Small intestine (tissue), 7 donors: ENCODE measurements at regions not wholly inside any gene's neighbourhood (a gene's known extent, or its start where the extent isn't known, plus 50 kb on each side); places are given as distances from the start of the nearest gene placed in this dataset.

Source experiments
- DNase-seq, 2 donors: peaks; one replicate each; pipeline versions ENCODE4 v3.0.0 to v3.0.0-alpha.2; 2013
- FAIRE-seq: peaks from 2 replicates; lab custom pipeline; 2012; peaks lifted over from hg19 to GRCh38; lab: Jason Lieb, UNC
- H3K27ac ChIP-seq, 3 donors: one replicate each; pipeline ENCODE4 v1.5.1; 2013; ENCODE audit warnings: low read length in 2 of 3, mild to moderate bottlenecking in 2 of 3, control low read depth in 1 of 3, inconsistent platforms in 1 of 3, low read depth in 1 of 3, moderate library complexity in 1 of 3
- H3K27me3 ChIP-seq, 3 donors: one replicate each; pipeline ENCODE4 v1.6.1; 2013; ENCODE audit warnings: low read length in 3 of 3, inconsistent platforms in 1 of 3; ENCODE audit not compliant: control insufficient read depth in 3 of 3, insufficient read depth in 3 of 3
- H3K36me3 ChIP-seq, 3 donors: one replicate each; pipeline ENCODE4 v1.6.1; 2013; ENCODE audit warnings: low read length in 3 of 3, inconsistent platforms in 1 of 3, low read depth in 1 of 3, mild to moderate bottlenecking in 1 of 3, moderate library complexity in 1 of 3; ENCODE audit not compliant: control insufficient read depth in 3 of 3, insufficient read depth in 2 of 3
- H3K4me1 ChIP-seq, 3 donors: one replicate each; pipeline ENCODE4 v1.6.1; 2013; ENCODE audit warnings: low read length in 2 of 3, inconsistent platforms in 1 of 3, low read depth in 1 of 3, mild to moderate bottlenecking in 1 of 3, moderate library complexity in 1 of 3; ENCODE audit not compliant: control insufficient read depth in 3 of 3, insufficient read depth in 2 of 3
- H3K4me3 ChIP-seq, 3 donors: one replicate each; pipeline ENCODE4 v1.5.1; 2013; ENCODE audit warnings: low read length in 3 of 3, control low read depth in 1 of 3, inconsistent platforms in 1 of 3, low read depth in 1 of 3, mild to moderate bottlenecking in 1 of 3, moderate library complexity in 1 of 3
- H3K9me3 ChIP-seq, 2 donors: one replicate each; pipeline ENCODE4 v1.6.1; 2013; ENCODE audit warnings: low read depth in 1 of 2, low read length in 1 of 2; ENCODE audit not compliant: control insufficient read depth in 2 of 2, insufficient read depth in 1 of 2
- WGBS, 3 donors: extraction: QIAGEN DNeasy Blood & Tissue Kit; methylation state at CpG; one replicate each; pipeline ENCODE4 v1.1.7; 2013; 5-methylcytosine and 5-hydroxymethylcytosine counted together
- donor health status: healthy with polysubstance abuse.
- donor health status: control.
- donor health status: control.
- donor health status: Bipolar disorder and iron deficiency.
- donor health status: healthy.

GRCh38 chr1:228814176-228814575, 78.9 kb downstream of the RHOU start:
- 18 to 46% (median 36%) methylated on average over 4 of the region's 4 CpGs for WGBS, 3 donors
- peaks cover 0 to 43% (median 10%) of the 10 kb centered on the region in 3 donors for H3K4me1 ChIP-seq
- no peaks in the 10 kb centered on the region for H3K36me3 ChIP-seq
- no peak overlapping the region for H3K4me3 ChIP-seq
- no peaks in the 10 kb centered on the region for H3K27me3 ChIP-seq
- no peak for DNase-seq
- H3K9me3 ChIP-seq = no peaks in the 10 kb centered on the region
- H3K27ac ChIP-seq = no peak overlapping the region
- no peak for FAIRE-seq

- Histone ChIP-seq H3K27me3 (no peaks in the 10 kb centered on the region), H3K36me3 (no peaks in the 10 kb centered on the region), H3K27ac (no peak overlapping the region), H3K4me1 (peaks cover 0 to 21% (median 5%) of the 10 kb centered on the region in 3 donors), H3K4me3 (no peak overlapping the region), H3K9me3 (no peaks in the 10 kb centered on the region)
- no peak for FAIRE-seq
- WGBS, 3 donors = 84 to 98% (median 85%) methylated on average over 3 to 7 of the region's 7 CpGs
- no peak for DNase-seq
Measured at GRCh38 chr1:228818296-228818695, 83.0 kb downstream of the RHOU start.

GRCh38 chr1:228818928-228819630, 83.8 kb downstream of the RHOU start:
- FAIRE-seq = no peak
- no peaks in the 10 kb centered on the region for H3K27me3 ChIP-seq
- no peak for DNase-seq
- peaks cover 0 to 16% (median 5%) of the 10 kb centered on the region in 3 donors for H3K4me1 ChIP-seq
- H3K27ac ChIP-seq = no peak overlapping the region
- H3K36me3 ChIP-seq = no peaks in the 10 kb centered on the region
- H3K4me3 ChIP-seq = no peak overlapping the region
- no peaks in the 10 kb centered on the region for H3K9me3 ChIP-seq
- 81 to 93% (median 91%) methylated on average over 6 of the region's 6 CpGs for WGBS, 3 donors

DNA sequence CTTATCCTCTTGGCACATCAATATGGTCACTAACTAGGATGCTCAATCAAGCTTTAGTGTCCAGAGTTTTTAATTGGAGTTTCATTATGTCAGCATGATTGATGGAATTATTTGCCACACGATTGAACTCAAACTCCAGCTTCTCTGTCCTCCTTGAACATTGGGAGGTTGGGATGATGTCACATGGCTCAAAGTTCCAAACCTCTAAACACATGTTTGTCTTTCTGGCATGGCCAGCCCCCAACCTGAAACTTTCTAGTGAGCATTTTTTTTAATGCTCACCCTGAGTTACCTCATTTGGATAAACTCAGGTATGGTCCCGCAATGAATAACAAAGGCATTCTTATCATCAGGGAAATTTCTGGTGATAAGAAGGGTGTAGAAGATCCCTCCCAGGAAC, 86.0 kb downstream of the RHOU start:
- no peak for FAIRE-seq
- DNase-seq = no peak

DNA sequence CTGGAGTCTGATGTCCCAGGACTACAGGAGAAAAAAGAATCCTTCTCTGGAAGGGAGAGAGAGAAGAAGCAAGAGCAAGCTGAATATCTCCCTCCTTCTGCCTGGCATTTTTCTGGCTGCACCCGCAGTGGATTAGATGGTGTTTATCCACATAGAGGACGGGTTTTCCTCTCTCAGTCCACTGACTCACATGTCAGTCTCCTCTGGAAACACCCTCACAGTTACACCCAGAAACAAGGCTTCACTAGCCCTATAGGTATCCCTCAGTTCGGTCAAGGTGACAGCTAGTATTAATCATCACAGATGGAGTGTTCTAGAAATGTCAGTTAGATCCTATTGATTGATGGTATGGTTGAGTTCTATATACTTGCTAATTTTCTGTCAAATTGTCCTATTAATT, 87.9 kb downstream of the RHOU start:
- Histone ChIP-seq H3K4me3 (no peak overlapping the region), H3K36me3 (no peaks in the 10 kb centered on the region), H3K4me1 (peaks cover 0 to 16% (median 8%) of the 10 kb centered on the region in 3 donors), H3K27ac (no peak overlapping the region), H3K9me3 (no peaks in the 10 kb centered on the region), H3K27me3 (no peaks in the 10 kb centered on the region)
- no peak for FAIRE-seq
- 70 to 91% (median 78%) methylated on average over 3 of the region's 3 CpGs for WGBS, 3 donors
- no peak for DNase-seq

More for the DNA sequence above, 86.0 kb downstream of the RHOU start:
- Histone ChIP-seq H3K36me3 (no peaks in the 10 kb centered on the region), H3K9me3 (no peaks in the 10 kb centered on the region), H3K4me1 (peaks cover 0 to 11% (median 5%) of the 10 kb centered on the region in 3 donors), H3K27me3 (no peaks in the 10 kb centered on the region), H3K27ac (no peak overlapping the region), H3K4me3 (no peak overlapping the region)
- WGBS, 3 donors = 27 to 61% (median 52%) methylated on average over 2 of the region's 2 CpGs

- H3K4me3 ChIP-seq = no peak overlapping the region
- no peaks in the 10 kb centered on the region for H3K27me3 ChIP-seq
- H3K4me1 ChIP-seq = peaks cover 0 to 16% (median 8%) of the 10 kb centered on the region in 3 donors
- no peak for FAIRE-seq
- no peaks in the 10 kb centered on the region for H3K36me3 ChIP-seq
- H3K27ac ChIP-seq = peak overlapping the region in 1 of 3 donors; percentile 34
- peak; percentile 52 to 68 for DNase-seq
- WGBS, 3 donors = 50 to 81% (median 66%) methylated on average over 7 of the region's 7 CpGs
- no peaks in the 10 kb centered on the region for H3K9me3 ChIP-seq
Measured at GRCh38 chr1:228824366-228824765, 89.1 kb downstream of the RHOU start.

- no peak for FAIRE-seq
- no peak overlapping the region for H3K27ac ChIP-seq
Measured at GRCh38 chr1:228825041-228825440, 89.8 kb downstream of the RHOU start.

GRCh38 chr1:228825840-228826484, 90.7 kb downstream of the RHOU start:
- Histone ChIP-seq H3K9me3 (no peaks in the 10 kb centered on the region), H3K4me1 (peaks cover 5 to 28% (median 15%) of the 10 kb centered on the region in 3 donors), H3K4me3 (no peak overlapping the region), H3K36me3 (no peaks in the 10 kb centered on the region), H3K27me3 (no peaks in the 10 kb centered on the region), H3K27ac (peak overlapping the region in 1 of 3 donors; percentile 17)
- DNase-seq (peak in 1 of 2 donors; percentile 54), FAIRE-seq (no peak)
- WGBS, 3 donors = 25 to 35% (median 32%) methylated on average over 5 of the region's 5 CpGs

More at GRCh38 chr1:228825041-228825440, 89.8 kb downstream of the RHOU start:
- H3K27me3 ChIP-seq = no peaks in the 10 kb centered on the region
- H3K4me1 ChIP-seq = peaks cover 0 to 19% (median 10%) of the 10 kb centered on the region in 3 donors
- no peak overlapping the region for H3K4me3 ChIP-seq
- DNase-seq = no peak
- no peaks in the 10 kb centered on the region for H3K9me3 ChIP-seq
- no peaks in the 10 kb centered on the region for H3K36me3 ChIP-seq
